ENCODE measurements at regions not wholly inside any gene's neighbourhood (a gene's known extent, or its start where the extent isn't known, plus 50 kb on each side); places are given as distances from the start of the nearest gene placed in this dataset.

DNA sequence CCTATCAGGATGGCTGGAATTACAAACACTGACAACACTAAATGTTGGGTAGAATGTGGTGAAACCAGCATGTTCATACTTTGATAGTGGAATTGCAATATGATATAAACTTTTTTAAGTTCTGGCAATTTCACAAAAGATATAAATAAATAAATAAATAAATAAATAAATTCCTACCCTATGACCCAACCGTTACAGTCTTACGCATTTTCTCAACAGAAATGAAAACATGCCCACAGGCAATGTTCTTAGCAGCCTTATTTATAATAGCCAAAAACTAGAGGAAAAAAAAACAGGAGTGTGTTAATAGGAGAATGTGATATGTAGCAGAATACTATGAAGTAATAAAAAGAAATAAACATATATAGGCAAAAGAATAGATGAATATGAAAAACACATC, 318.9 kb downstream of the IPMK start:
- TF ChIP-seq, protein P1, sequence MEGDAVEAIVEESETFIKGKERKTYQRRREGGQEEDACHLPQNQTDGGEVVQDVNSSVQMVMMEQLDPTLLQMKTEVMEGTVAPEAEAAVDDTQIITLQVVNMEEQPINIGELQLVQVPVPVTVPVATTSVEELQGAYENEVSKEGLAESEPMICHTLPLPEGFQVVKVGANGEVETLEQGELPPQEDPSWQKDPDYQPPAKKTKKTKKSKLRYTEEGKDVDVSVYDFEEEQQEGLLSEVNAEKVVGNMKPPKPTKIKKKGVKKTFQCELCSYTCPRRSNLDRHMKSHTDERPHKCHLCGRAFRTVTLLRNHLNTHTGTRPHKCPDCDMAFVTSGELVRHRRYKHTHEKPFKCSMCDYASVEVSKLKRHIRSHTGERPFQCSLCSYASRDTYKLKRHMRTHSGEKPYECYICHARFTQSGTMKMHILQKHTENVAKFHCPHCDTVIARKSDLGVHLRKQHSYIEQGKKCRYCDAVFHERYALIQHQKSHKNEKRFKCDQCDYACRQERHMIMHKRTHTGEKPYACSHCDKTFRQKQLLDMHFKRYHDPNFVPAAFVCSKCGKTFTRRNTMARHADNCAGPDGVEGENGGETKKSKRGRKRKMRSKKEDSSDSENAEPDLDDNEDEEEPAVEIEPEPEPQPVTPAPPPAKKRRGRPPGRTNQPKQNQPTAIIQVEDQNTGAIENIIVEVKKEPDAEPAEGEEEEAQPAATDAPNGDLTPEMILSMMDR (IDR thresholded peaks at IDR 0.05; ENCODE audit: poor library complexity): no peak
- TF ChIP-seq EZH2 (IDR thresholded peaks at IDR 0.05; ENCODE audit: borderline replicate concordance): no peak

Measured in hepatocyte (in vitro differentiated cells).